Adipocyte (in vitro differentiated cells): ENCODE measurements at regions not wholly inside any gene's neighbourhood (a gene's known extent, or its start where the extent isn't known, plus 50 kb on each side); places are given as distances from the start of the nearest gene placed in this dataset.
"Not testable (repeated sequence)": the region's sequence is repeated elsewhere in the genome, so short reads cannot be mapped to it uniquely, and the experiment has no call there.

ENCODE experiments used
- DNase-seq: peaks from one replicate; pipeline ENCODE4 v3.0.0-alpha.2; 2015; ENCODE audit warnings: low read depth
- H3K27me3 ChIP-seq: replicated peaks from 2 replicates; pipeline ENCODE4 v1.7.0; 2013; ENCODE audit warnings: mild to moderate bottlenecking, low read length, moderate library complexity; ENCODE audit not compliant: control insufficient read depth, insufficient read depth
- H3K36me3 ChIP-seq: 2 replicates; pipeline ENCODE4 v1.7.0; 2013; ENCODE audit warnings: low read length, mild to moderate bottlenecking, moderate library complexity; ENCODE audit not compliant: control insufficient read depth, insufficient read depth, severe bottlenecking
- H3K4me1 ChIP-seq: 2 replicates; pipeline ENCODE4 v1.7.0; 2013; ENCODE audit warnings: mild to moderate bottlenecking, low read length, moderate library complexity; ENCODE audit not compliant: control insufficient read depth, insufficient read depth
- H3K4me3 ChIP-seq: 2 replicates; pipeline ENCODE4 v1.7.0; 2013; ENCODE audit warnings: mild to moderate bottlenecking, low read length, moderate library complexity
- H3K9ac ChIP-seq: 2 replicates; pipeline ENCODE4 v1.7.0; 2013; ENCODE audit warnings: mild to moderate bottlenecking, low read length, moderate library complexity
- H3K9me3 ChIP-seq: 2 replicates; pipeline ENCODE4 v1.7.0; 2013; ENCODE audit warnings: mild to moderate bottlenecking, low read length, moderate library complexity; ENCODE audit not compliant: control insufficient read depth

DNA sequence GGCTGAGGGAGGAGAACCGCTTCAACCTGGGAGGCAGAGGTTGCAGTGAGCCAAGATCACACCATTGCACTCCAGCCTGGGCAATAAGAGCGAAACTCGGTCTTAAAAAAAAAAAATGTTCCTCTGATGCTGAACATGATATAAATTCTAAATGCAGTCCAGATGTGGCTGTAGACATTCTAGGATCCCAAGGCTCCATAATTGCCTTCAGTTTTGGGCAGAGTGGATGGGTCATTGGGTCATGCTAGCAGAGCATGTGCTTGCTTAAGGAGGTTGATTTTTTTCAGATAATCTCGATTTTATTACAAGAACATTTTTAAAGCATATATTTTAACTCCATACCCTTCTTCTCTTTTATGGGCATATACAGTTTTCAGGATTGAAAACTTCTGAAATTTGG, 112.0 kb downstream of the UTRN start:
- no peak overlapping the region for H3K4me3 ChIP-seq
- H3K9ac ChIP-seq, result no peak overlapping the region
- H3K27me3 ChIP-seq, result no peaks in the 10 kb centered on the region
- peaks cover 9% of the 10 kb centered on the region for H3K4me1 ChIP-seq
- no peak for DNase-seq
- peaks cover 3% of the 10 kb centered on the region for H3K9me3 ChIP-seq
- H3K36me3 ChIP-seq, result peaks cover 4% of the 10 kb centered on the region

DNA sequence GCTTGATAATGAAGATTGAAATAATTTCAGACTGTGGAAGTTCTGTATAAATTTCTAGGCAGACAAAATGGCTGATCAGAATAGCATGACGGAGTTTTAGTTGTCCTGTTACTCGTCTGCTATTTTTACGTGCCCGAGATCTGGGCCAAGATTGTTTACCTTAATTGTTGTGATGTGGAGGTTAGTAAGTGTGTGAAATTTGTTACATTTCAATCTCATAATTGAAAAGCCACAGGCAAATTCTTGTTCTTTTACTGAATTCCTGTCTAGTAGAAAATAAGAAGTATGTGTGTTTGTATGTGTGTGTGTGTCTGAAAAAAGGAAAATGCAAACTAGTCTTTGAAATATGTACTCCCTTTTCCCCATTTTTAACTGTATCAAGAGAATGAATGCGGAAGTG, 115.2 kb downstream of the UTRN start:
- Histone ChIP-seq H3K9ac (no peak overlapping the region), H3K4me3 (no peak overlapping the region), H3K27me3 (no peaks in the 10 kb centered on the region), H3K9me3 (peaks cover 3% of the 10 kb centered on the region), H3K4me1 (peaks cover 7% of the 10 kb centered on the region), H3K36me3 (peaks cover 7% of the 10 kb centered on the region)
- no peak for DNase-seq

DNA sequence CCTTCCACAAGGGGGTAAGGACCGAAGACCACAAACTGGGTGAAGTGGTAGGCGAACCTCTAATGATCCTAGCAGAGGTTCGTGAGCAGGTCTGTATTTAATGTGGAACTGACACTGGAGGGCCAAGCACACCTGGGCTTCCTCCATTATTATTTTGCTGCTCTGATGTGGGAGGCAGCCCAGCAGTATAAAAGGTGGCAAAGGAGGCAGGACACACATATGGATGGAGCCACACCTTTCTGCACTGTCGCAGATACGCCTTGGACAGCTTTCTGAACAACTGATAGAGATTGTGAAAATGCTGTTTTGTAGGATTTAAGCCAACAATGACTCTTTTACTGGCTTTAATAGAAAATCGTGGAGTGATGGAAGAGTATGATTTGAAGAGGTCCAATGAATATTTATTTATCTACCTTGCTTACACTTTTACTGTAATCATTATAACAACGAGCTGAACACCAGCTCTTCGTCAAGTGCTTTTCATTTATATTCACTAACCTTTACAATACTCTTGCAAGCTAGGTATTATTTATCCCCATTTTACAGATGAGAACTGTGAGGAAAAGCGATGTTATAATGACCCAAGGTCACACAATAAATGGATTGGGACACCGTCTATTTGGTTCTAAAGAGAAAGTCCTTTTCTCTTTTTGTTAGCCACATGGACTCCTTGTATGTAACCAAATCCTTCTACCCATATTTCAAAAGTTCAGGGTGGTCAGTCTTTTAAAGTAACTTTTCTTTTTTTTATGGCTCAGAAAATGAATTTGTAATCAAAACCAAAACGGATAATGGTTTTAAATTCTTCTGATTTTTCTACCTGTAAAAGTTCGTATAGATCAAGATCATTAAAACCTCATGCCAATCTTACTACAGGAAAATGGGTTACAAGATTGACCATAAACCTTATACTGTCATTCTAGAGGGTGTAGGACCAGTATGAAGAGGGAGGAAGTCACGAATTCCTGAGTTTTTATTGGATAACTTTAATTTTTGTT, 116.9 kb downstream of the UTRN start:
- Histone ChIP-seq H3K9ac (no peak overlapping the region), H3K4me3 (no peak overlapping the region), H3K27me3 (no peaks in the 10 kb centered on the region), H3K9me3 (peaks cover 3% of the 10 kb centered on the region), H3K36me3 (peaks cover 7% of the 10 kb centered on the region), H3K4me1 (peaks cover 15% of the 10 kb centered on the region)
- no peak for DNase-seq

DNA sequence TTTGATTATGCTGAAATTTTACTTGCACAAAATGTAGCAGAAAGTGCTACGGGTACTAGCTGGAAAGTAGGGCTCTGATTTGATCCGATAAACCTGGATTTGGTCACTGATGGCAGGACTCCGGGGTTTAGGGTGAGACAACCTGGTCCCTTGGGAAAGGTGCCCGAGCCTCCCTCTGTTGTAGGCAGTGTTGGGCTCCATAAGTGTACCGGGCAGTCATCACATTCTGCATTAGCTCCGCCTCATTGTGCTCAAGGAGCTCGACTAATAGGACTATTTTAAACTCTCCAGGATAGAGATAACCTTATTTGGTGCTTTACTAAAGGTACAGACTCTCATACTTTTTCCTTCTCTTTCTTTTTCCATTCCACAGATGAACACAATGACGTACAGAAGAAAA, 117.6 kb downstream of the UTRN start:
- Histone ChIP-seq H3K4me3 (no peak overlapping the region), H3K9me3 (peaks cover 2% of the 10 kb centered on the region), H3K4me1 (peaks cover 22% of the 10 kb centered on the region), H3K36me3 (peaks cover 7% of the 10 kb centered on the region), H3K27me3 (no peaks in the 10 kb centered on the region), H3K9ac (no peak overlapping the region)
- DNase-seq, result no peak

DNA sequence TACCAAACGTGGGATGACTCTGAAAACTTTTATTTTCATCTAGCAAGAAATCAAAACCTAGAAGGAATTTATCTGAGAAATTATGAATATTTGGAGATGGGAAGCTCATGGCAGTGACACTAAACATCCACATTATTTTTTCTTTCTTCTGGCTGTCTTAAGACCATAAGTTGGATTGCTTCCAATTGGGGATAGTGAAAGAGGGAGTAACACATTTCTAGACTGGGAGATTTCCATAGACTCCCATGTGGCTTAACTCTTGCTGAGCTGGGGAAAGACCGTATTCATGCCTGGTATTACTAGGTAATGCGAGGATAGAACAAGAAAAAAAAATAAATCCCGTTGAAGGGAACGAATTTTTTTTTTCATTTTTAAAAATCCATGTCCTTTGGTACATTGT, 120.0 kb downstream of the UTRN start:
- DNase-seq, result peak; percentile 31
- no peak overlapping the region for H3K4me3 ChIP-seq
- peaks cover 7% of the 10 kb centered on the region for H3K36me3 ChIP-seq
- H3K4me1 ChIP-seq, result peaks cover 39% of the 10 kb centered on the region
- no peak overlapping the region for H3K9ac ChIP-seq
- no peaks in the 10 kb centered on the region for H3K27me3 ChIP-seq
- H3K9me3 ChIP-seq, result no peaks in the 10 kb centered on the region

DNA sequence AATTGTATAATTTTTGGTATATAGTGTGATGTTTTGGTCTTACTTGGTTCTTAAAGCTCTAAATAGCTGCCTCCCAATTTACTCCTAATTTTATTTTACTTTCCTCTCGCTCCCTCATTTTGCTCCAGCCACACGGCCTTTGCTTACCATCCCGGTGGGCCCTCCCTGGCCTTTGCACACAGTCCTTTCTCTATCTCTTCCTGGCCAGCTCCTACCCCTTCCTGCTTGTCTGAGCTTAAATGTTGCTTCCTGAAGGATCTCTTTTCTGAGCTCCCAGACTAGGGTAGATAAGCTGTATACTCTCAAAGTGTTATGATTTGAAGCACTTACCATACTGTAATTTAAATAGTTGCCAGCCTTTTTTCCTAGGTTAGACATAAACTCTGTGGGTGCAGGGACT, 121.7 kb downstream of the UTRN start:
- H3K4me1 ChIP-seq, result peaks cover 39% of the 10 kb centered on the region
- peaks cover 6% of the 10 kb centered on the region for H3K36me3 ChIP-seq
- no peak overlapping the region for H3K4me3 ChIP-seq
- no peaks in the 10 kb centered on the region for H3K9me3 ChIP-seq
- DNase-seq, result no peak
- no peaks in the 10 kb centered on the region for H3K27me3 ChIP-seq
- no peak overlapping the region for H3K9ac ChIP-seq

DNA sequence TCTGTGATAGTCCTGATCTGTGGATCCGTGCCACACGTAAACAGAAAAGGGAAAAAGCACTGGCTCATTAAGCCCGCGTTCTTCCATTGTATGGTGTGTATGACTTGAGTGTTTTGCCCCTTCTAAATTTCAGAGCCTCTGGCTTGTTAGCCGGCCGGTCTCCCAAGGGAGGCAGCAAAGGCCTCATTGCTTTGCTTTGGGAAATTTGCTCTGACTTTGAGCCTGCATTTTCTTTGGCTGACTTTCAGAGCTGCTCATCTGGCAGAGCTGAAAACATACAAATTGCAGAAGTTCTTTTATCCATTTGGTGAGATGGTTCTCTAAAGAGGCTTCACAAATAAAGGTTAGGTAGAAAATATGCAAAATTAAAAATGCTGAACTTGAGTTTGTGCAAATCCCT, 123.0 kb downstream of the UTRN start:
- peak; percentile 74 for DNase-seq
- Histone ChIP-seq H3K4me1 (peaks cover 39% of the 10 kb centered on the region), H3K36me3 (peaks cover 2% of the 10 kb centered on the region), H3K27me3 (no peaks in the 10 kb centered on the region), H3K4me3 (peak overlapping the region; percentile 42), H3K9ac (peak overlapping the region; percentile 11), H3K9me3 (no peaks in the 10 kb centered on the region)

DNA sequence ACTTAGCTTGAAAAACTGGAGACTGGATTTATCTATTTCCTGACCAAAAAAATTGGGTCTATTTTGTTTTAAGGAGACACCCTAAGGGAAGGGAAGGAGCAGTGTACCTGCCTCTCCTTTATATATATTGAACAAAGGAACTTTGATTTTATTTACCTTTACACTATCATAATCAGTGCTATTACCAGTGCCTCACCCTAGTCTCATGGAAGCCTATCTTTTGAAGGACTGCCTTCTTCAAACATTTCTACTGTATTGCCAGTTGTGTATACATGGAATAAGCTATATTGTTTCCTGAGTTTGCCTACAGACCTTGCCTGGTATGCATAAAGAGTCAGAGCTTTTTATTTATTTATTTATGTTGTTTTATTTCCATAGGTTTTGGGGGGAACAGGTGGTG, 124.9 kb downstream of the UTRN start:
- no peak overlapping the region for H3K4me3 ChIP-seq
- H3K27me3 ChIP-seq, result no peaks in the 10 kb centered on the region
- H3K9me3 ChIP-seq, result no peaks in the 10 kb centered on the region
- H3K4me1 ChIP-seq, result peaks cover 37% of the 10 kb centered on the region
- DNase-seq, result no peak
- no peaks in the 10 kb centered on the region for H3K36me3 ChIP-seq
- no peak overlapping the region for H3K9ac ChIP-seq

DNA sequence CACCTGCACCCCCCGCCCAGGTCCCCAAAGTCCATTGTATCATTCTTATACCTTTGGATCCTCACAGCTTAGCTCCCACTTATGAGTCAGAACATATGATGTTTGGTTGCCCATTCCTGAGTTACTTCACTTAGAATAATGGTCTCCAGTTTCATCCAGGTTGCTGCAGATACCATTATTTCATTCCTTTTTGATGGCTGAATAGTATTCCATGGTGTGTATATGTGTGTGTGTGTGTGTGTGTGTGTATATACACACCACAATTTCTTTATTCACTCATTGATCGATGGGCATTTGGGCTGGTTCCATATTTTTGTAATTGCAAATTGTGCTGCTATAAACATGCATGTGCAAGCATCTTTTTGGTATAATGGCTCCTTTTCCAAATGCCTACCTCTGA, 125.4 kb downstream of the UTRN start:
- peaks cover 35% of the 10 kb centered on the region for H3K4me1 ChIP-seq
- not testable (repeated sequence) for H3K36me3 ChIP-seq, H3K27me3 ChIP-seq, H3K4me3 ChIP-seq, H3K9me3 ChIP-seq, H3K9ac ChIP-seq, DNase-seq

DNA sequence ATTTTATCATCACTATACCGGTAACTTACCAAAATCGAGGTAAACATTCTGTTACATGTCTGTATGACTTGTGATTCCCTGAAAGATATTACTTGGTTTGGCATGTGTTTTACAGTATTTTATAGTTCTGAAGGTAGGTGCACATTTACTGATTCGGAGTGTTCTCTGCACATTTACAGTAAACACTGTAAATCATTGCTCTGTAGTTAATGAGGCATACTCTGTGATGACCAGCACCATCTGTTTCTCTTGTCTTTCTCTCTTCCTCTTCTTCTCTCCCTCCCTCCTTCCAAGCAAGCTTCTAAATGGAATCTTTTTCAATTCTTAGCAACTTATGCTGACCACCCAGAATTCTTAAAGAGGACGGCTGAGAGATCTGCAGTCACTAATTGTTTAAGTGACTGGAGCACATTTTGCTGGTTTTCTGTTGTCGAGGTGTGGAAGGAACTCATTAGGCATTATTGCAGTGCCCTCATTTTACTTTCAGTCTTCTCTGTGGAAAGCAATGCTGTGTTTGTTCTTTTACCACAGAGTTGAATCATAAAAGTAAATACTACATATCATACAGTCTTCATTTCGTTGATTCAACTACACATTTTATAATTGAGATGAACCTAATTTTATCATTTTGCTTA, 126.5 kb downstream of the UTRN start:
- Histone ChIP-seq H3K36me3 (no peaks in the 10 kb centered on the region), H3K9me3 (no peaks in the 10 kb centered on the region), H3K4me3 (no peak overlapping the region), H3K4me1 (peaks cover 42% of the 10 kb centered on the region), H3K9ac (no peak overlapping the region), H3K27me3 (no peaks in the 10 kb centered on the region)
- peak; percentile 35 for DNase-seq

DNA sequence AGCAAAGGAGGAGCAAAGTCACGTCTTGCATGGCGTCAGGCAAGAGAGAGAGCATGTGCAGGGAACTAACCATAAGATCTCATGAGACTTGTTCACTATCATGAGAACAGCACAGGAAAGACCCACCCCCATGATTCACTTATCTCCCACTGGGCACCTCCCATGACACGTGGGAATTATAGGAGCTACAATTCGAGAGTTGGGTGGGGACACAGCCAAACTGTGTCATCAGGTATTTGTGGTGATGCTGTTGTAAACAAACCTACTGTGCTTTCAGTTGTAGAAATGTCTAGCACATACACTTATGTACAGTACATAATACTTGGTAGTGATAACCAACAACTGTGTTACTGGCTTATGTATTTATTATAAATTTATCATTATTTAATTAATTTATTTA, 128.3 kb downstream of the UTRN start:
- no peaks in the 10 kb centered on the region for H3K9me3 ChIP-seq

More for the DNA sequence above, 128.3 kb downstream of the UTRN start:
- no peak for DNase-seq
- H3K9ac ChIP-seq, result no peak overlapping the region
- H3K4me1 ChIP-seq, result peaks cover 36% of the 10 kb centered on the region
- H3K27me3 ChIP-seq, result no peaks in the 10 kb centered on the region
- no peak overlapping the region for H3K4me3 ChIP-seq
- no peaks in the 10 kb centered on the region for H3K36me3 ChIP-seq
